ENCODE measurements at regions not wholly inside any gene's neighbourhood (a gene's known extent, or its start where the extent isn't known, plus 50 kb on each side); places are given as distances from the start of the nearest gene placed in this dataset.

- H3K9me3 ChIP-seq = no peaks in the 10 kb centered on the region
- H3K36me3 ChIP-seq = no peaks in the 10 kb centered on the region
- H3K4me1 ChIP-seq = peaks cover 0 to 32% (median 24%) of the 10 kb centered on the region in 12 donors
- DNase-seq (no peak), ATAC-seq (no peak)
- H3K4me3 ChIP-seq = no peak overlapping the region
- H3K27me3 ChIP-seq = no peaks in the 10 kb centered on the region
- intact Hi-C loops (cut with DNase I) = loop anchor here in 2 of 10 donors (5.0 to 10.0 kb wide), 2 partner anchors 45 to 233 kb away; no protein-coding TSS in a partner anchor
- no peak for TF ChIP-seq POLR2A (IDR thresholded peaks at IDR 0.05)
- no peak for TF ChIP-seq CTCF (IDR thresholded peaks at IDR 0.05)
- no peak overlapping the region for H3K27ac ChIP-seq
- 95 to 97% (median 97%) methylated on average over 2 of the region's 2 CpGs for WGBS, 4 donors
Observed at GRCh38 chr12:75701859-75702258, 190.4 kb upstream of the KRR1 start.

- ATAC-seq = peak in 3 of 4 donors; percentile 50 to 82 (median 74)
- intact Hi-C loops (cut with DNase I) = loop anchor here in 2 of 10 donors (5.0 to 10.0 kb wide), 2 partner anchors 43 to 235 kb away; no protein-coding TSS in a partner anchor
- H3K27ac ChIP-seq = peak overlapping the region in 7 of 12 donors; percentile 4 to 34 (median 14)
- H3K4me1 ChIP-seq = peaks cover 0 to 14% (median 6%) of the 10 kb centered on the region in 12 donors
- H3K4me3 ChIP-seq = no peak overlapping the region
- 35 to 43% (median 40%) methylated on average over 7 of the region's 7 CpGs for WGBS, 4 donors
- no peak for TF ChIP-seq CTCF (IDR thresholded peaks at IDR 0.05)
- TF ChIP-seq POLR2A (IDR thresholded peaks at IDR 0.05) = no peak
- DNase-seq = peak in 1 of 5 donors; percentile 30
- H3K9me3 ChIP-seq = no peaks in the 10 kb centered on the region
- no peaks in the 10 kb centered on the region for H3K36me3 ChIP-seq
- H3K27me3 ChIP-seq = no peaks in the 10 kb centered on the region
Observed at GRCh38 chr12:75699728-75700496, 188.5 kb upstream of the KRR1 start.

GRCh38 chr12:75699251-75699650 lies 187.8 kb upstream of the KRR1 start:
- intact Hi-C loops (cut with DNase I) = no loop called here
- Histone ChIP-seq H3K4me1 (peaks cover 0 to 14% (median 5%) of the 10 kb centered on the region in 12 donors), H3K4me3 (no peak overlapping the region), H3K27ac (peak overlapping the region in 4 of 12 donors; percentile 6 to 32 (median 16)), H3K9me3 (no peaks in the 10 kb centered on the region), H3K27me3 (no peaks in the 10 kb centered on the region), H3K36me3 (no peaks in the 10 kb centered on the region)
- DNase-seq (no peak), ATAC-seq (no peak)
- 92 to 95% (median 93%) methylated on average over 1 of the region's 1 CpG for WGBS, 4 donors
- TF ChIP-seq CTCF (IDR thresholded peaks at IDR 0.05) (no peak), POLR2A (IDR thresholded peaks at IDR 0.05) (no peak)

GRCh38 chr12:75698052-75698451 lies 186.6 kb upstream of the KRR1 start:
- TF ChIP-seq CTCF (IDR thresholded peaks at IDR 0.05) = no peak
- TF ChIP-seq POLR2A (IDR thresholded peaks at IDR 0.05) = no peak
- intact Hi-C loops (cut with DNase I) = no loop called here
- DNase-seq (no peak), ATAC-seq (no peak)
- WGBS, 4 donors = 56 to 81% (median 65%) methylated on average over 1 of the region's 1 CpG
- H3K4me3 ChIP-seq = no peak overlapping the region
- H3K27me3 ChIP-seq = no peaks in the 10 kb centered on the region
- H3K27ac ChIP-seq = no peak overlapping the region
- no peaks in the 10 kb centered on the region for H3K9me3 ChIP-seq
- H3K4me1 ChIP-seq = peaks cover 0 to 14% (median 5%) of the 10 kb centered on the region in 12 donors
- no peaks in the 10 kb centered on the region for H3K36me3 ChIP-seq

All from heart left ventricle (tissue), 16 donors.